Body of pancreas (tissue), 4 donors: ENCODE measurements at regions not wholly inside any gene's neighbourhood (a gene's known extent, or its start where the extent isn't known, plus 50 kb on each side); places are given as distances from the start of the nearest gene placed in this dataset.
A peak's percentile ranks its signal among the peaks of the same experiment; 100 is the strongest.

Experiments used
- ATAC-seq: fragments of 150-250 bp; one replicate; pipeline ENCODE4 v1.9.1; 2016
- DNase-seq, 4 donors: peaks; one replicate each; pipeline ENCODE4 v3.0.0-alpha.2; 2019
- H3K27ac ChIP-seq, 4 donors: fragments of 200-600 bp; sonication (generic); 1 replicate in 3 of 4; 2 replicates in 1 of 4; pipeline versions ENCODE4 v1.5.1 to v1.6.1; 2016 to 2019; ENCODE audit warnings: mild to moderate bottlenecking in 1 of 4, mixed read lengths in 1 of 4, moderate library complexity in 1 of 4
- H3K27me3 ChIP-seq, 2 donors: fragments of 200-600 bp; sonication (generic); one replicate each; pipeline ENCODE4 v1.6.0; 2016; ENCODE audit warnings: mild to moderate bottlenecking in 1 of 2
- H3K36me3 ChIP-seq, 2 donors: fragments of 200-600 bp; sonication (generic); replicated peaks in 1 of 2; 2 replicates each; pipeline ENCODE4 v1.5.1; 2016; ENCODE audit warnings: low read depth in 2 of 2; ENCODE audit not compliant: insufficient read depth in 1 of 2
- H3K4me1 ChIP-seq: fragments of 200-600 bp; sonication (generic); one replicate; pipeline ENCODE4 v1.6.0; 2016
- H3K4me3 ChIP-seq, 2 donors: fragments of 200-600 bp; sonication (generic); 1 replicate in 1 of 2; 2 replicates in 1 of 2; pipeline ENCODE4 v1.5.1; 2016 to 2019
- H3K9me3 ChIP-seq, 3 donors: fragments of 200-600 bp; sonication (generic); 1 replicate in 2 of 3; 2 replicates in 1 of 3; pipeline ENCODE4 v1.5.1; 2016
- POLR2A ChIP-seq, 3 donors: fragments of 450-650 bp; IDR thresholded peaks; one replicate each; pipeline ENCODE4 v1.6.1; 2016; ENCODE audit warnings: antibody characterized with exemption in 3 of 3, mild to moderate bottlenecking in 2 of 3
- WGBS, 2 donors: methylation state at CpG; one replicate each; pipeline ENCODE4 v1.1.5; 2017; 5-methylcytosine and 5-hydroxymethylcytosine counted together
- intact Hi-C: fragments of 100-400 bp; cut with DNase I; formaldehyde crosslinking; loops from one replicate; pipeline ENCODE4 v1.15.1; 2023
- TF ChIP-seq, protein P1 (sequence below), 7 experiments: fragments of 450-650 bp in 4 of 7; fragments of 200-600 bp in 3 of 7; sonication (generic) in 3 of 7; IDR thresholded peaks; one replicate each; pipeline ENCODE4 v1.5.1; 2016 to 2019; ENCODE audit warnings: antibody characterized with exemption in 7 of 7

- Histone ChIP-seq H3K36me3 (no peaks in the 10 kb centered on the region), H3K9me3 (no peaks in the 10 kb centered on the region), H3K4me1 (peaks cover 30% of the 10 kb centered on the region), H3K4me3 (no peak overlapping the region), H3K27me3 (no peaks in the 10 kb centered on the region), H3K27ac (no peak overlapping the region)
- ATAC-seq (no peak), DNase-seq (no peak)
- 77 to 90% methylated on average over 3 of the region's 3 CpGs for WGBS, 2 donors
- intact Hi-C loops, result no loop called here
- TF ChIP-seq, protein P1, sequence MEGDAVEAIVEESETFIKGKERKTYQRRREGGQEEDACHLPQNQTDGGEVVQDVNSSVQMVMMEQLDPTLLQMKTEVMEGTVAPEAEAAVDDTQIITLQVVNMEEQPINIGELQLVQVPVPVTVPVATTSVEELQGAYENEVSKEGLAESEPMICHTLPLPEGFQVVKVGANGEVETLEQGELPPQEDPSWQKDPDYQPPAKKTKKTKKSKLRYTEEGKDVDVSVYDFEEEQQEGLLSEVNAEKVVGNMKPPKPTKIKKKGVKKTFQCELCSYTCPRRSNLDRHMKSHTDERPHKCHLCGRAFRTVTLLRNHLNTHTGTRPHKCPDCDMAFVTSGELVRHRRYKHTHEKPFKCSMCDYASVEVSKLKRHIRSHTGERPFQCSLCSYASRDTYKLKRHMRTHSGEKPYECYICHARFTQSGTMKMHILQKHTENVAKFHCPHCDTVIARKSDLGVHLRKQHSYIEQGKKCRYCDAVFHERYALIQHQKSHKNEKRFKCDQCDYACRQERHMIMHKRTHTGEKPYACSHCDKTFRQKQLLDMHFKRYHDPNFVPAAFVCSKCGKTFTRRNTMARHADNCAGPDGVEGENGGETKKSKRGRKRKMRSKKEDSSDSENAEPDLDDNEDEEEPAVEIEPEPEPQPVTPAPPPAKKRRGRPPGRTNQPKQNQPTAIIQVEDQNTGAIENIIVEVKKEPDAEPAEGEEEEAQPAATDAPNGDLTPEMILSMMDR (IDR thresholded peaks at IDR 0.05), result no peak
- no peak for TF ChIP-seq POLR2A (IDR thresholded peaks at IDR 0.05)
These were observed 221.1 kb upstream of the THBS1 start for GRCh38 chr15:39359771-39360170.

DNA sequence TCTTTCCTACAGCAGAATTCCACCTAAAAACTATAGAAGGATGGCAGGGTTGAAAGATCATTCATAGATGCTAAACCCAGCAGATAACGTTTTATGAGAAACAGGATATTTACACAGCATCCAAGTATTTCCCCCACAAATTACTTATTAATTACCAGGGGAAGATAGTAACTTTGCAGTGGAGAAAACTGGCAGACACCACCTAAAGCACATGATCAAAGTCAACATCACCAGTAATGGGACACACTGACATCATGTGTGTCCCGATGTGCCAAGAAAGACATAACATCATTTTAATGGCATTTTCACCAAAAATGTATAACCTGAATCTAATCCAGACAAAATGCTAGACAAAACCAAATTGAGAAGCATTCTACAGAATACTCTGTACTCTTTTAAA is 220.4 kb upstream of the THBS1 start:
- no peak overlapping the region for H3K27ac ChIP-seq
- ATAC-seq, result peak; percentile 38
- TF ChIP-seq POLR2A (IDR thresholded peaks at IDR 0.05), result no peak
- TF ChIP-seq, protein P1 (IDR thresholded peaks at IDR 0.05), result no peak
- H3K4me3 ChIP-seq, result no peak overlapping the region
- no peaks in the 10 kb centered on the region for H3K9me3 ChIP-seq
- intact Hi-C loops, result no loop called here
- no peak for DNase-seq
- 31 to 42% methylated on average over 2 of the region's 2 CpGs for WGBS, 2 donors
- H3K27me3 ChIP-seq, result no peaks in the 10 kb centered on the region
- H3K36me3 ChIP-seq, result no peaks in the 10 kb centered on the region
- peaks cover 30% of the 10 kb centered on the region for H3K4me1 ChIP-seq

GRCh38 chr15:39361497-39361896 is 219.4 kb upstream of the THBS1 start:
- no peak for ATAC-seq
- TF ChIP-seq, protein P1 (IDR thresholded peaks at IDR 0.05), result no peak
- no peak for DNase-seq
- Histone ChIP-seq H3K4me1 (peaks cover 30% of the 10 kb centered on the region), H3K27me3 (no peaks in the 10 kb centered on the region), H3K9me3 (no peaks in the 10 kb centered on the region), H3K27ac (no peak overlapping the region), H3K4me3 (no peak overlapping the region), H3K36me3 (no peaks in the 10 kb centered on the region)
- intact Hi-C loops, result no loop called here
- WGBS, 2 donors, result 87 to 96% methylated on average over 3 of the region's 3 CpGs

GRCh38 chr15:39362821-39363561 is 217.9 kb upstream of the THBS1 start:
- H3K9me3 ChIP-seq, result no peaks in the 10 kb centered on the region
- no peak for DNase-seq
- ATAC-seq, result no peak
- no peak for TF ChIP-seq POLR2A (IDR thresholded peaks at IDR 0.05)
- TF ChIP-seq, protein P1 (IDR thresholded peaks at IDR 0.05), result no peak
- H3K27ac ChIP-seq, result no peak overlapping the region
- no peaks in the 10 kb centered on the region for H3K36me3 ChIP-seq
- H3K27me3 ChIP-seq, result no peaks in the 10 kb centered on the region
- H3K4me3 ChIP-seq, result no peak overlapping the region
- intact Hi-C loops, result no loop called here
- WGBS, 2 donors, result 91 to 92% methylated on average over 8 of the region's 8 CpGs
- H3K4me1 ChIP-seq, result peaks cover 24% of the 10 kb centered on the region
